Caco-2 (cell line): ENCODE measurements at regions not wholly inside any gene's neighbourhood (a gene's known extent, or its start where the extent isn't known, plus 50 kb on each side); places are given as distances from the start of the nearest gene placed in this dataset.

Experiments
- BruUV-seq: library from RNA; stranded (reverse); fragments of 400-500 nt; replicated peaks from 2 replicates; lab custom pipeline; 2021; lab: Mats Ljungman, UMichigan
- CTCF ChIA-PET: fragments of 300-600 bp; sonication (Branson Sonifier 250); formaldehyde crosslinking; loops from one replicate; lab custom pipeline; 2022; ENCODE audit warnings: antibody characterized with exemption; lab: Charles Lee
- POLR2A ChIA-PET: fragments of 300-600 bp; sonication (Branson Sonifier 250); formaldehyde crosslinking; loops from one replicate; lab custom pipeline; 2022; ENCODE audit warnings: antibody characterized with exemption; lab: Charles Lee
- DNase-seq, 2 experiments: peaks; one replicate each; pipeline versions ENCODE4 v3.0.0 to v3.0.0-alpha.2; 2020 to 2022
- H3K27me3 ChIP-seq: replicated peaks from 2 replicates; pipeline ENCODE4 v1.6.0; 2011; ENCODE audit warnings: low read length; ENCODE audit not compliant: control insufficient read depth, insufficient read depth
- H3K36me3 ChIP-seq: 2 replicates; pipeline ENCODE4 v1.5.1; 2011; ENCODE audit warnings: low read length; ENCODE audit not compliant: control insufficient read depth, insufficient read depth
- H3K4me1 ChIP-seq: fragments of 250-450 bp; sonication (Bioruptor Pico); 2 replicates; pipeline ENCODE4 v1.5.1; 2020; ENCODE audit warnings: mild to moderate bottlenecking
- H3K4me3 ChIP-seq: 2 replicates; pipeline ENCODE4 v1.5.1; 2011; ENCODE audit warnings: low read depth, mild to moderate bottlenecking, control low read depth, low read length
- H3K9me3 ChIP-seq: fragments of 250-450 bp; sonication (Bioruptor Pico); 2 replicates; pipeline ENCODE4 v1.5.1; 2020; ENCODE audit warnings: mild to moderate bottlenecking, moderate library complexity
- H3K27ac Mint-ChIP-seq: one replicate; pipeline ENCODE4 v1.8.0; 2022; ENCODE audit warnings: mixed read lengths; ENCODE audit not compliant: unreplicated experiment
- H3K27me3 Mint-ChIP-seq: one replicate; pipeline ENCODE4 v1.8.0; 2022; ENCODE audit warnings: mixed read lengths; ENCODE audit not compliant: insufficient read depth, unreplicated experiment
- H3K36me3 Mint-ChIP-seq: one replicate; pipeline ENCODE4 v1.8.0; 2022; ENCODE audit warnings: mild to moderate bottlenecking, mixed read lengths; ENCODE audit not compliant: insufficient read depth, unreplicated experiment
- H3K4me1 Mint-ChIP-seq: one replicate; pipeline ENCODE4 v1.8.0; 2022; ENCODE audit warnings: low read depth, mixed read lengths; ENCODE audit not compliant: unreplicated experiment
- H3K4me3 Mint-ChIP-seq: one replicate; pipeline ENCODE4 v1.8.0; 2022; ENCODE audit warnings: mild to moderate bottlenecking, moderate library complexity, mixed read lengths; ENCODE audit not compliant: unreplicated experiment
- H3K9me3 Mint-ChIP-seq: one replicate; pipeline ENCODE4 v1.8.0; 2022; ENCODE audit warnings: mixed read lengths; ENCODE audit not compliant: unreplicated experiment
- intact Hi-C: fragments of 100-400 bp; cut with micrococcal nuclease; formaldehyde crosslinking; loops from one replicate; pipeline ENCODE4 v1.10.0; 2022; ENCODE audit not compliant: unreplicated experiment
- TF ChIP-seq, protein P1 (sequence below), 2 experiments: fragments of 200-600 bp in 1 of 2; IDR thresholded peaks; 1 replicate in 1 of 2; 2 replicates in 1 of 2; pipeline versions ENCODE4 v1.5.1 to v1.8.0; 2011 to 2022; ENCODE audit warnings: antibody characterized with exemption in 1 of 2, control low read depth in 1 of 2, inconsistent platforms in 1 of 2, low read depth in 1 of 2, low read length in 1 of 2, mild to moderate bottlenecking in 1 of 2, moderate library complexity in 1 of 2; ENCODE audit not compliant: insufficient read depth in 1 of 2, severe bottlenecking in 1 of 2, unreplicated experiment in 1 of 2

DNA sequence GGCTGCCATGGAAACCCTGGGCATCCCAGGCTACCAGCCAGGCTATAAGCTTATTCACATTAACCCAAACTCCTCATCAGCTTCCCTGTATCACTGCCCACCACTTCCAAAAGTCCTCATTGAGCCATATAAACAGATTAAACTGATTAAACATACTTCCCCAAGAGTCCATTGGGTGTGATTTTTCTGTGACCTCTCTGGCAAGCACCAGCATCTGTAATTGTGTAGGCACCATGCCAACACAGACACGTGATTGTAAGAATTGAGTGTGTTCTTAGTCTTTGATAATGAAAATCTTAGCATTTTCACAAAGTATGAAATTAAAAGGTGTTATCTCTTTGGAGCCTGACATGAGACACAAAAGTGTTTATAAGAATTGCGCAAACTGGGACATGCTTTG, 679.3 kb downstream of the TYW1 start:
- POLR2A ChIA-PET = no interaction called here
- no TSS peak for BruUV-seq
- intact Hi-C loops = no loop called here
- Mint-ChIP-seq H3K36me3 (no peaks in the 10 kb centered on the region), H3K27ac (no peak overlapping the region), H3K27me3 (no peaks in the 10 kb centered on the region), H3K9me3 (peaks cover 26% of the 10 kb centered on the region), H3K4me1 (no peaks in the 10 kb centered on the region), H3K4me3 (no peak overlapping the region)
- TF ChIP-seq, protein P1, sequence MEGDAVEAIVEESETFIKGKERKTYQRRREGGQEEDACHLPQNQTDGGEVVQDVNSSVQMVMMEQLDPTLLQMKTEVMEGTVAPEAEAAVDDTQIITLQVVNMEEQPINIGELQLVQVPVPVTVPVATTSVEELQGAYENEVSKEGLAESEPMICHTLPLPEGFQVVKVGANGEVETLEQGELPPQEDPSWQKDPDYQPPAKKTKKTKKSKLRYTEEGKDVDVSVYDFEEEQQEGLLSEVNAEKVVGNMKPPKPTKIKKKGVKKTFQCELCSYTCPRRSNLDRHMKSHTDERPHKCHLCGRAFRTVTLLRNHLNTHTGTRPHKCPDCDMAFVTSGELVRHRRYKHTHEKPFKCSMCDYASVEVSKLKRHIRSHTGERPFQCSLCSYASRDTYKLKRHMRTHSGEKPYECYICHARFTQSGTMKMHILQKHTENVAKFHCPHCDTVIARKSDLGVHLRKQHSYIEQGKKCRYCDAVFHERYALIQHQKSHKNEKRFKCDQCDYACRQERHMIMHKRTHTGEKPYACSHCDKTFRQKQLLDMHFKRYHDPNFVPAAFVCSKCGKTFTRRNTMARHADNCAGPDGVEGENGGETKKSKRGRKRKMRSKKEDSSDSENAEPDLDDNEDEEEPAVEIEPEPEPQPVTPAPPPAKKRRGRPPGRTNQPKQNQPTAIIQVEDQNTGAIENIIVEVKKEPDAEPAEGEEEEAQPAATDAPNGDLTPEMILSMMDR (IDR thresholded peaks at IDR 0.05; ENCODE audit: insufficient read depth in 1 of 2, low read depth in 1 of 2, low read length in 1 of 2, severe bottlenecking in 1 of 2, unreplicated experiment in 1 of 2) = no peak
- peaks cover 3% of the 10 kb centered on the region; the same call in 1 of the 2 replicates for H3K9me3 ChIP-seq
- CTCF ChIA-PET = no interaction called here
- no peaks in the 10 kb centered on the region for H3K4me1 ChIP-seq
- no peak overlapping the region for H3K4me3 ChIP-seq
- H3K36me3 ChIP-seq = no peaks in the 10 kb centered on the region
- H3K27me3 ChIP-seq = no peaks in the 10 kb centered on the region
- no peak for DNase-seq

DNA sequence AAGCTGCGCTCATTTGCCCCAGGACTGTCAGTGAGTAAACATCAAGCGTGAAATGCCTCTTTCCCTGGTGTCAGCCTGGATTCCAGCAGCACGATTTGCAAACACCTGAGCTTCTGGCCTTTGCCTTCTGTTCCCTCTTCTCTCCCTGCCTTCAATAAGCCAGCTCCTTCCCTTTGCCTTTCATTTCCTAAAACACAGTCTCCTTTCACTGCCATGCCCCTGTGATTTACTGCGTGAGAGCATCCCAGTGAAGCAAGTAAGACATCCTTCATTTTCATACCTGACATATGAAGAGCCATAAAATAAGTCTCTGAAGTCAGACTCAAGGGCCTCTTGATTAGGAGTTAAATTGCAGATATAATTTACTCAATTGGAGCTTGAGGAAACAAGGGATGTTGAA, 681.8 kb downstream of the TYW1 start:
- DNase-seq = no peak
- Mint-ChIP-seq H3K27me3 (no peaks in the 10 kb centered on the region), H3K4me3 (no peak overlapping the region), H3K27ac (no peak overlapping the region), H3K4me1 (no peaks in the 10 kb centered on the region), H3K9me3 (peaks cover 10% of the 10 kb centered on the region), H3K36me3 (no peaks in the 10 kb centered on the region)
- H3K36me3 ChIP-seq = no peaks in the 10 kb centered on the region
- POLR2A ChIA-PET = no interaction called here
- intact Hi-C loops = no loop called here
- H3K4me1 ChIP-seq = no peaks in the 10 kb centered on the region
- TF ChIP-seq, protein P1 (IDR thresholded peaks at IDR 0.05; ENCODE audit: insufficient read depth in 1 of 2, low read depth in 1 of 2, low read length in 1 of 2, severe bottlenecking in 1 of 2, unreplicated experiment in 1 of 2) = no peak
- BruUV-seq = no TSS peak
- CTCF ChIA-PET = interaction anchor here (0.5 kb wide), 1 partner anchor 1258 kb away, joined by 5 read pairs; no protein-coding TSS in a partner anchor
- peaks cover 3% of the 10 kb centered on the region; the same call in 1 of the 2 replicates for H3K9me3 ChIP-seq
- H3K4me3 ChIP-seq = no peak overlapping the region
- no peaks in the 10 kb centered on the region for H3K27me3 ChIP-seq

DNA sequence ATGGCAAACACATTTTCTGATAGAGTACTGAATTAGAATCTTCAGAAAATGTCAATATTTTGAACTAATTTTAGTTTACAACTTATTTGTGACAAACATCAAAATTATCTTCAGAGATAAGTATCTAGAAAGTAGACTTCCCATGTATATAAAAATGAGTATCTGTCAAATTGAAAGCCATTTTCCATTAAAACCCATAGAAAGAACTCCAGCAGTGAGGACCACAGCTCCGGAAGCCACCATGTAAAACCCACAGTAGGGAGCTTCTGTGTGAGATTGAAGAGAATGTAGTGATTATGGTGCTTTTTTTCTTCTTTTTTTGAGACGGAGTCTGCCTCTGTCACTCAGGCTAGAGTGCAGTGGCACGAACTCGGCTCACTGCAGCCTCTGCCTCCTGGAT, 687.0 kb downstream of the TYW1 start:
- Histone ChIP-seq H3K27me3 (no peaks in the 10 kb centered on the region), H3K36me3 (no peaks in the 10 kb centered on the region), H3K9me3 (no peaks in the 10 kb centered on the region), H3K4me1 (no peaks in the 10 kb centered on the region), H3K4me3 (no peak overlapping the region)
- intact Hi-C loops = no loop called here
- Mint-ChIP-seq H3K36me3 (no peaks in the 10 kb centered on the region), H3K9me3 (peaks cover 16% of the 10 kb centered on the region), H3K4me1 (no peaks in the 10 kb centered on the region), H3K27me3 (no peaks in the 10 kb centered on the region), H3K27ac (no peak overlapping the region), H3K4me3 (no peak overlapping the region)
- CTCF ChIA-PET = no interaction called here
- no TSS peak for BruUV-seq
- POLR2A ChIA-PET = no interaction called here
- TF ChIP-seq, protein P1 (IDR thresholded peaks at IDR 0.05; ENCODE audit: insufficient read depth in 1 of 2, low read depth in 1 of 2, low read length in 1 of 2, severe bottlenecking in 1 of 2, unreplicated experiment in 1 of 2) = no peak
- DNase-seq = no peak
